Heart left ventricle (tissue), 13 donors: ENCODE measurements at regions not wholly inside any gene's neighbourhood (a gene's known extent, or its start where the extent isn't known, plus 50 kb on each side); places are given as distances from the start of the nearest gene placed in this dataset.

Source experiments
- POLR2A ChIP-seq, 2 donors: fragments of 450-650 bp; IDR thresholded peaks; one replicate each; pipeline ENCODE4 v1.6.1; 2017; ENCODE audit warnings: antibody characterized with exemption in 2 of 2, mild to moderate bottlenecking in 2 of 2, moderate library complexity in 2 of 2
- TF ChIP-seq, protein P1 (sequence below), 12 donors: fragments of 200-600 bp; sonication (generic) in 4 of 12; IDR thresholded peaks; one replicate each; pipeline versions ENCODE4 v1.5.0 to v1.8.0; 2018 to 2022; ENCODE audit warnings: antibody characterized with exemption in 12 of 12, mild to moderate bottlenecking in 5 of 12
- donor health status: ischemic (EF 13 %, LVEDD 7.1; RV severe dilation, severe dysfunction).
- donor health status: DM: no; HTN: yes; CAD: no.
- donor health status: DM: no; HTN: no; CAD: no.
- donor health status: ischemic (EF 25% LVEDD 6.9; RV normal size, moderate dysfunction).
- donor health status: ischemic (EF 25% LVEDD 5.7; RV mildly dilated, moderate dysfunction).
- donor health status: ischemic (EF 35%, LVEDD 5.7; RV mildly dilated, moderate dysfunction).
- donor health status: nonischemic (EF 11% LVEDD 7.7; RV severe dilation, severe dysfunction).
- donor health status: DM: yes; HTN: yes; CAD: no.
- donor health status: PGD.
- donor health status: ischemic (EF 29% LVEDD 5.4; RV normal size, mild dysfunction).
- donor health status: nonischemic (EF 23%, LVEDD 6.1; RV moderate dilation, normal function).

DNA sequence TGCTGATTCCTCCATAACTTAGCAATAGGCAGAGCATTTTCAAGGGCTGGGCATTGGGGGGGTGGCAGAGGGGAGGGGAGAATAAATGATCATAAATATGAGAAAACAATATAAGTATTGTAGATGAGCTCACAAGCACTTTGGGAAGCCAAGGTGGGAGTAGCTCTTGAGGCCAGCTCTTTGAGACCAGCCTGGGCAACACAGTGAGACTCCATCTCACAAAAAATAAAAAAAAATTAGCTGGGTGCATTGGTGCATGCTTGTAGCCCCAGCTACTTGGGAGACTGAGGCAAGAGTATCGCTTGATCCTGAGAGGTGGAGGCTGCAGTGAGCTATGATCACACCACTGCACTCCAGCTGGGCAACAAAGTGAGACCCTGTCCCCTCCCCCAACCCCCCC is 75.9 kb downstream of the MYCN start:
- TF ChIP-seq POLR2A (IDR thresholded peaks at IDR 0.05) = no peak
- TF ChIP-seq, protein P1, sequence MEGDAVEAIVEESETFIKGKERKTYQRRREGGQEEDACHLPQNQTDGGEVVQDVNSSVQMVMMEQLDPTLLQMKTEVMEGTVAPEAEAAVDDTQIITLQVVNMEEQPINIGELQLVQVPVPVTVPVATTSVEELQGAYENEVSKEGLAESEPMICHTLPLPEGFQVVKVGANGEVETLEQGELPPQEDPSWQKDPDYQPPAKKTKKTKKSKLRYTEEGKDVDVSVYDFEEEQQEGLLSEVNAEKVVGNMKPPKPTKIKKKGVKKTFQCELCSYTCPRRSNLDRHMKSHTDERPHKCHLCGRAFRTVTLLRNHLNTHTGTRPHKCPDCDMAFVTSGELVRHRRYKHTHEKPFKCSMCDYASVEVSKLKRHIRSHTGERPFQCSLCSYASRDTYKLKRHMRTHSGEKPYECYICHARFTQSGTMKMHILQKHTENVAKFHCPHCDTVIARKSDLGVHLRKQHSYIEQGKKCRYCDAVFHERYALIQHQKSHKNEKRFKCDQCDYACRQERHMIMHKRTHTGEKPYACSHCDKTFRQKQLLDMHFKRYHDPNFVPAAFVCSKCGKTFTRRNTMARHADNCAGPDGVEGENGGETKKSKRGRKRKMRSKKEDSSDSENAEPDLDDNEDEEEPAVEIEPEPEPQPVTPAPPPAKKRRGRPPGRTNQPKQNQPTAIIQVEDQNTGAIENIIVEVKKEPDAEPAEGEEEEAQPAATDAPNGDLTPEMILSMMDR (IDR thresholded peaks at IDR 0.05) = no peak
